ENCODE measurements at regions not wholly inside any gene's neighbourhood (a gene's known extent, or its start where the extent isn't known, plus 50 kb on each side); places are given as distances from the start of the nearest gene placed in this dataset.

- Histone ChIP-seq H3K4me3 (no peak overlapping the region), H3K9me3 (no peaks in the 10 kb centered on the region), H3K27me3 (no peaks in the 10 kb centered on the region), H3K27ac (no peak overlapping the region), H3K36me3 (no peaks in the 10 kb centered on the region), H3K4me1 (no peaks in the 10 kb centered on the region)
- TF ChIP-seq CTCF (IDR thresholded peaks at IDR 0.05): no peak
- no peak for DNase-seq (ENCODE audit: low spot score)
Observed at GRCh38 chr12:19694627-19695026, 255.3 kb downstream of the AEBP2 start.

- no peak overlapping the region for H3K4me3 ChIP-seq
- H3K27ac ChIP-seq: no peak overlapping the region
- DNase-seq (ENCODE audit: low spot score): no peak
- no peaks in the 10 kb centered on the region for H3K9me3 ChIP-seq
- H3K36me3 ChIP-seq: no peaks in the 10 kb centered on the region
- no peak for TF ChIP-seq CTCF (IDR thresholded peaks at IDR 0.05)
- H3K27me3 ChIP-seq: no peaks in the 10 kb centered on the region
- no peaks in the 10 kb centered on the region for H3K4me1 ChIP-seq
Observed at GRCh38 chr12:19695244-19696098, 256.2 kb downstream of the AEBP2 start.

- H3K4me3 ChIP-seq: no peak overlapping the region
- no peaks in the 10 kb centered on the region for H3K36me3 ChIP-seq
- H3K27me3 ChIP-seq: no peaks in the 10 kb centered on the region
- no peaks in the 10 kb centered on the region for H3K4me1 ChIP-seq
- H3K9me3 ChIP-seq: no peaks in the 10 kb centered on the region
- TF ChIP-seq CTCF (IDR thresholded peaks at IDR 0.05): no peak
- DNase-seq (ENCODE audit: low spot score): no peak
- no peak overlapping the region for H3K27ac ChIP-seq
Observed at GRCh38 chr12:19700969-19701368, 261.7 kb downstream of the AEBP2 start.

GRCh38 chr12:19704966-19705365 lies 265.7 kb downstream of the AEBP2 start:
- Histone ChIP-seq H3K27me3 (no peaks in the 10 kb centered on the region), H3K9me3 (peaks cover 0 to 19% of the 10 kb centered on the region in 2 donors), H3K27ac (no peak overlapping the region), H3K4me3 (no peak overlapping the region), H3K36me3 (no peaks in the 10 kb centered on the region), H3K4me1 (no peaks in the 10 kb centered on the region)
- no peak for TF ChIP-seq CTCF (IDR thresholded peaks at IDR 0.05)
- DNase-seq (ENCODE audit: low spot score): no peak

- Histone ChIP-seq H3K4me3 (no peak overlapping the region), H3K9me3 (peaks cover 0 to 19% of the 10 kb centered on the region in 2 donors), H3K4me1 (no peaks in the 10 kb centered on the region), H3K36me3 (no peaks in the 10 kb centered on the region), H3K27ac (no peak overlapping the region), H3K27me3 (no peaks in the 10 kb centered on the region)
- TF ChIP-seq CTCF (IDR thresholded peaks at IDR 0.05): no peak
- DNase-seq (ENCODE audit: low spot score): no peak
Observed at GRCh38 chr12:19706936-19707335, 267.6 kb downstream of the AEBP2 start.
